Neural cell (in vitro differentiated cells): ENCODE measurements at regions not wholly inside any gene's neighbourhood (a gene's known extent, or its start where the extent isn't known, plus 50 kb on each side); places are given as distances from the start of the nearest gene placed in this dataset.

Experiments
- H2AFZ ChIP-seq: fragments of 200-600, 300-800 bp; sonication (generic), shearing (Covaris generic); 2 replicates; pipeline ENCODE4 v1.6.0; 2014; ENCODE audit warnings: low read depth, mild to moderate bottlenecking, antibody characterized with exemption, low read length, moderate library complexity
- H3F3A ChIP-seq: fragments of 200-600 bp; shearing (Covaris generic); 2 replicates; pipeline ENCODE4 v1.6.1; 2016; ENCODE audit warnings: mild to moderate bottlenecking, moderate library complexity, mixed read lengths, antibody characterized with exemption, low read length; ENCODE audit not compliant: insufficient read depth, poor library complexity, severe bottlenecking
- H3K27ac ChIP-seq: fragments of 200-600, 300-800 bp; sonication (generic), shearing (Covaris generic); 2 replicates; pipeline ENCODE4 v1.5.1; 2014; ENCODE audit warnings: mild to moderate bottlenecking, low read length, moderate library complexity
- H3K27me3 ChIP-seq: fragments of 300-800, 200-600 bp; sonication (generic), shearing (Covaris generic); 2 replicates; pipeline ENCODE4 v1.6.0; 2014; ENCODE audit warnings: mild to moderate bottlenecking, low read depth, low read length, moderate library complexity; ENCODE audit not compliant: insufficient read depth
- H3K36me3 ChIP-seq: fragments of 300-800, 200-600 bp; sonication (generic), shearing (Covaris generic); 2 replicates; pipeline ENCODE4 v1.5.1; 2014; ENCODE audit warnings: mild to moderate bottlenecking, antibody characterized with exemption, low read length, moderate library complexity; ENCODE audit not compliant: insufficient read depth
- H3K4me2 ChIP-seq: fragments of 300-800, 200-600 bp; sonication (generic), shearing (Covaris generic); 2 replicates; pipeline ENCODE4 v1.6.0; 2014; ENCODE audit warnings: mild to moderate bottlenecking, low read length
- H3K4me3 ChIP-seq: fragments of 300-800, 200-600 bp; sonication (generic), shearing (Covaris generic); 2 replicates; pipeline ENCODE4 v1.5.1; 2014; ENCODE audit warnings: mild to moderate bottlenecking, low read length, moderate library complexity
- H3K79me2 ChIP-seq: fragments of 200-600 bp; shearing (Covaris generic); replicated peaks from 2 replicates; pipeline ENCODE4 v1.6.0; 2014; ENCODE audit warnings: mild to moderate bottlenecking, low read length, moderate library complexity; ENCODE audit not compliant: insufficient read depth
- H3K9ac ChIP-seq: fragments of 300-800, 200-600 bp; sonication (generic), shearing (Covaris generic); 2 replicates; pipeline ENCODE4 v1.6.1; 2016; ENCODE audit warnings: mild to moderate bottlenecking, low read length, mixed read lengths
- H3K9me2 ChIP-seq: fragments of 200-600 bp; shearing (Covaris generic); 2 replicates; pipeline ENCODE4 v1.6.1; 2016; ENCODE audit warnings: mild to moderate bottlenecking, low read length, mixed read lengths; ENCODE audit not compliant: insufficient read depth
- H3K9me3 ChIP-seq: fragments of 200-600, 300-800 bp; sonication (generic), shearing (Covaris generic); 2 replicates; pipeline ENCODE4 v1.6.1; 2016; ENCODE audit warnings: mild to moderate bottlenecking, mixed run types, low read length, moderate library complexity, mixed read lengths
- H4K20me1 ChIP-seq: fragments of 200-600 bp; shearing (Covaris generic); 2 replicates; pipeline ENCODE4 v1.6.1; 2016; ENCODE audit warnings: mild to moderate bottlenecking, mixed run types; ENCODE audit not compliant: insufficient read depth
- EP300 ChIP-seq: fragments of 450-650 bp; conservative IDR thresholded peaks from 2 replicates; pipeline ENCODE4 v1.6.1; 2014; ENCODE audit warnings: antibody characterized with exemption, mild to moderate bottlenecking, moderate library complexity; ENCODE audit not compliant: poor library complexity, severe bottlenecking
- EZH2 ChIP-seq: fragments of 200-600, 300-800 bp; shearing (Covaris generic), sonication (generic); IDR thresholded peaks from 2 replicates; pipeline ENCODE4 v1.6.1; 2014; ENCODE audit warnings: antibody characterized with exemption, low read length, borderline replicate concordance, mild to moderate bottlenecking; ENCODE audit not compliant: insufficient read depth, poor library complexity, severe bottlenecking
- MXI1 ChIP-seq: fragments of 450-650 bp; conservative IDR thresholded peaks from 2 replicates; pipeline ENCODE4 v1.6.1; 2014; ENCODE audit warnings: antibody characterized with exemption, mild to moderate bottlenecking; ENCODE audit not compliant: poor library complexity, severe bottlenecking
- POLR2AphosphoS5 ChIP-seq: IDR thresholded peaks from 2 replicates; pipeline ENCODE4 v1.6.1; 2012
- RAD21 ChIP-seq: fragments of 450-650 bp; conservative IDR thresholded peaks from 2 replicates; pipeline ENCODE4 v1.6.1; 2014; ENCODE audit warnings: antibody characterized with exemption, mild to moderate bottlenecking, moderate library complexity
- SMC3 ChIP-seq: fragments of 450-650 bp; conservative IDR thresholded peaks from 2 replicates; pipeline ENCODE4 v1.6.1; 2014; ENCODE audit warnings: antibody characterized with exemption, mild to moderate bottlenecking, moderate library complexity; ENCODE audit not compliant: poor library complexity
- TAF1 ChIP-seq: IDR thresholded peaks from 2 replicates; pipeline ENCODE4 v1.6.1; 2012; ENCODE audit warnings: low read depth
- TF ChIP-seq, protein P1 (sequence below): IDR thresholded peaks from 2 replicates; pipeline ENCODE4 v1.6.1; 2012; ENCODE audit warnings: borderline replicate concordance
- TF ChIP-seq, protein P2 (sequence below): fragments of 450-650 bp; IDR thresholded peaks from 2 replicates; pipeline ENCODE4 v1.5.1; 2014; ENCODE audit warnings: antibody characterized with exemption, mild to moderate bottlenecking, moderate library complexity; ENCODE audit not compliant: poor library complexity, severe bottlenecking

DNA sequence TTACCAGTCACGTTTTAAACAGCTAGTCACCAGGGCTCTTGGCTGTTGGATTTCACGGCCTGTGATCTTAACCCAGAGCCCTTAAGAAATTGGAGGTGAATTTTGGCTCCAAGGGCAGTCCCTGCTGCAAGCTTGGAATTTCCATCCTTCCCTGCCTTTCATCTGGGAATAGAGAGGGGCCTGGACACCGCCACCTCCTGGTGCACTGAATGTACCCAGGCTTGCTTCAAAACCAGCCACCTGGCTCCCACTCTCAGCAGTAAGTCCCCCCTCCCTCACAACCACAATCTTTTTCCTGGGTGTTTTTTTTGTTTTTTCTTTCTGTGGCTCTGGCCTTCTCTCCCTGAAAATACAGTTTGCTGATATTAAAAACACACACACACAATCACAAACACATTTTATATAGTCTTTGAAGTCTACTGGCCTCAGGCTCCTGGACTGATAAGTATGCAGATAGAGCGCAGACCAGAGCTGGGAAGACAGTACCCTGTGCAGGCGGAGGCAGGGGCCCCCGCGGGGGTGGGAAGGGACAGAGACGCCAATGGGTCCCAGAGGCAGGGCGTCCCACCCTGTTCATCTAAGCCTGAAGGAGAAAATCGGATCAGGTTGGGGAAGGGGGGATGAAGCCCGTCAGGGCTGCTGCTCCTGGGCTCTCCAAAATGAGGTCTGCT lies 65.8 kb upstream of the IGSF21 start:
- Histone ChIP-seq H3K79me2 (no peaks in the 10 kb centered on the region), H3K36me3 (no peaks in the 10 kb centered on the region), H3K4me3 (no peak overlapping the region), H3K27ac (no peak overlapping the region), H3F3A (no peaks in the 10 kb centered on the region), H3K9me3 (no peaks in the 10 kb centered on the region), H3K9me2 (no peaks in the 10 kb centered on the region), H3K27me3 (no peaks in the 10 kb centered on the region), H3K4me2 (no peak overlapping the region), H3K9ac (no peak overlapping the region), H4K20me1 (no peaks in the 10 kb centered on the region), H2AFZ (no peak overlapping the region)
- TF ChIP-seq, protein P1, sequence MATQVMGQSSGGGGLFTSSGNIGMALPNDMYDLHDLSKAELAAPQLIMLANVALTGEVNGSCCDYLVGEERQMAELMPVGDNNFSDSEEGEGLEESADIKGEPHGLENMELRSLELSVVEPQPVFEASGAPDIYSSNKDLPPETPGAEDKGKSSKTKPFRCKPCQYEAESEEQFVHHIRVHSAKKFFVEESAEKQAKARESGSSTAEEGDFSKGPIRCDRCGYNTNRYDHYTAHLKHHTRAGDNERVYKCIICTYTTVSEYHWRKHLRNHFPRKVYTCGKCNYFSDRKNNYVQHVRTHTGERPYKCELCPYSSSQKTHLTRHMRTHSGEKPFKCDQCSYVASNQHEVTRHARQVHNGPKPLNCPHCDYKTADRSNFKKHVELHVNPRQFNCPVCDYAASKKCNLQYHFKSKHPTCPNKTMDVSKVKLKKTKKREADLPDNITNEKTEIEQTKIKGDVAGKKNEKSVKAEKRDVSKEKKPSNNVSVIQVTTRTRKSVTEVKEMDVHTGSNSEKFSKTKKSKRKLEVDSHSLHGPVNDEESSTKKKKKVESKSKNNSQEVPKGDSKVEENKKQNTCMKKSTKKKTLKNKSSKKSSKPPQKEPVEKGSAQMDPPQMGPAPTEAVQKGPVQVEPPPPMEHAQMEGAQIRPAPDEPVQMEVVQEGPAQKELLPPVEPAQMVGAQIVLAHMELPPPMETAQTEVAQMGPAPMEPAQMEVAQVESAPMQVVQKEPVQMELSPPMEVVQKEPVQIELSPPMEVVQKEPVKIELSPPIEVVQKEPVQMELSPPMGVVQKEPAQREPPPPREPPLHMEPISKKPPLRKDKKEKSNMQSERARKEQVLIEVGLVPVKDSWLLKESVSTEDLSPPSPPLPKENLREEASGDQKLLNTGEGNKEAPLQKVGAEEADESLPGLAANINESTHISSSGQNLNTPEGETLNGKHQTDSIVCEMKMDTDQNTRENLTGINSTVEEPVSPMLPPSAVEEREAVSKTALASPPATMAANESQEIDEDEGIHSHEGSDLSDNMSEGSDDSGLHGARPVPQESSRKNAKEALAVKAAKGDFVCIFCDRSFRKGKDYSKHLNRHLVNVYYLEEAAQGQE: no peak
- TF ChIP-seq, protein P2, sequence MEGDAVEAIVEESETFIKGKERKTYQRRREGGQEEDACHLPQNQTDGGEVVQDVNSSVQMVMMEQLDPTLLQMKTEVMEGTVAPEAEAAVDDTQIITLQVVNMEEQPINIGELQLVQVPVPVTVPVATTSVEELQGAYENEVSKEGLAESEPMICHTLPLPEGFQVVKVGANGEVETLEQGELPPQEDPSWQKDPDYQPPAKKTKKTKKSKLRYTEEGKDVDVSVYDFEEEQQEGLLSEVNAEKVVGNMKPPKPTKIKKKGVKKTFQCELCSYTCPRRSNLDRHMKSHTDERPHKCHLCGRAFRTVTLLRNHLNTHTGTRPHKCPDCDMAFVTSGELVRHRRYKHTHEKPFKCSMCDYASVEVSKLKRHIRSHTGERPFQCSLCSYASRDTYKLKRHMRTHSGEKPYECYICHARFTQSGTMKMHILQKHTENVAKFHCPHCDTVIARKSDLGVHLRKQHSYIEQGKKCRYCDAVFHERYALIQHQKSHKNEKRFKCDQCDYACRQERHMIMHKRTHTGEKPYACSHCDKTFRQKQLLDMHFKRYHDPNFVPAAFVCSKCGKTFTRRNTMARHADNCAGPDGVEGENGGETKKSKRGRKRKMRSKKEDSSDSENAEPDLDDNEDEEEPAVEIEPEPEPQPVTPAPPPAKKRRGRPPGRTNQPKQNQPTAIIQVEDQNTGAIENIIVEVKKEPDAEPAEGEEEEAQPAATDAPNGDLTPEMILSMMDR: no peak
- TF ChIP-seq EP300 (no peak), RAD21 (no peak), MXI1 (no peak), TAF1 (no peak), EZH2 (no peak), POLR2AphosphoS5 (no peak), SMC3 (no peak)

DNA sequence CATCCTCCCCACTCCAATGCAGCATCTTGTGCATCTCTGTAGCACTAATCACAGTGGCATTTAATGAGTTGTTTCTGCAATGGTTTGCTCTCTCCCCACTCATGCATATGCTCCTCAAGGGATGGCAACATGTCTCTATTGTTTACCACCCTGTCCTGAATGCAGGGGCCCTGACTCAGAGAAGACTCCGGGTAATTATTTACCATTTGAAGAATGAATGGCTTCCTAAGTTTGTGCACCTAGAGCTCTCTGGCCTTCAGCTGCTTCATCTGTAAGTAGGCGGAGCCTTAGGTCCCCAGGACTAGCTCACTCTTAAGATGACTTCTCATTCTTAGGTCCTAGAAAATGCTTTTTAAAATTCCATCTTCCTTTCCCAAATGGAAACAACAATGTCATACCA lies 63.7 kb upstream of the IGSF21 start:
- Histone ChIP-seq H2AFZ (no peak overlapping the region), H3K27ac (no peak overlapping the region), H3K9me2 (no peaks in the 10 kb centered on the region), H3K36me3 (no peaks in the 10 kb centered on the region), H4K20me1 (no peaks in the 10 kb centered on the region), H3K79me2 (no peaks in the 10 kb centered on the region), H3K4me2 (no peak overlapping the region), H3K4me3 (no peak overlapping the region), H3K9ac (no peak overlapping the region), H3K9me3 (no peaks in the 10 kb centered on the region), H3K27me3 (no peaks in the 10 kb centered on the region), H3F3A (no peaks in the 10 kb centered on the region)
- TF ChIP-seq POLR2AphosphoS5 (no peak), RAD21 (no peak), MXI1 (no peak), SMC3 (no peak), EP300 (no peak), EZH2 (no peak), TAF1 (no peak)
- TF ChIP-seq, protein P2: no peak
- TF ChIP-seq, protein P1: no peak
